Left lung (tissue), 4 donors: ENCODE measurements at regions not wholly inside any gene's neighbourhood (a gene's known extent, or its start where the extent isn't known, plus 50 kb on each side); places are given as distances from the start of the nearest gene placed in this dataset.

Source experiments
- ATAC-seq: fragments of 200-7000 bp; cut with Tn5 transposase; one replicate; pipeline ENCODE4 v1.9.1; 2020; ENCODE audit warnings: moderate library complexity
- DNase-seq, 4 donors: peaks; one replicate each; pipeline ENCODE4 v3.0.0-alpha.2; 2013 to 2020
- H3K27ac ChIP-seq, 2 donors: fragments of 200-600 bp; sonication (generic) in 1 of 2; one replicate each; pipeline versions ENCODE4 v1.5.0 to v1.8.0; 2020 to 2021
- H3K27me3 ChIP-seq, 2 donors: fragments of 200-600 bp; sonication (generic) in 1 of 2; one replicate each; pipeline versions ENCODE4 v1.5.0 to v1.8.0; 2020 to 2021
- H3K36me3 ChIP-seq, 2 donors: fragments of 200-600 bp; sonication (generic) in 1 of 2; one replicate each; pipeline versions ENCODE4 v1.5.0 to v1.8.0; 2020 to 2021
- H3K4me1 ChIP-seq, 2 donors: fragments of 200-600 bp; one replicate each; pipeline ENCODE4 v1.8.0; 2021
- H3K4me3 ChIP-seq, 2 donors: fragments of 200-600 bp; sonication (generic) in 1 of 2; one replicate each; pipeline versions ENCODE4 v1.5.0 to v1.8.0; 2020 to 2021; ENCODE audit warnings: mild to moderate bottlenecking in 1 of 2
- H3K9me3 ChIP-seq, 2 donors: fragments of 200-600 bp; sonication (generic) in 1 of 2; one replicate each; pipeline versions ENCODE4 v1.5.0 to v1.8.0; 2020 to 2021
- CTCF ChIP-seq, 2 donors: fragments of 200-600 bp; sonication (generic) in 1 of 2; IDR thresholded peaks; one replicate each; pipeline versions ENCODE4 v1.5.0 to v1.8.0; 2021; ENCODE audit warnings: antibody characterized with exemption in 2 of 2
- intact Hi-C, 2 donors: fragments of 100-400 bp; cut with DNase I; formaldehyde crosslinking; loops; one replicate each; pipeline versions ENCODE4 v1.11.2 to v1.14.2; 2022
- donor health status: DM: no; HTN: yes; CAD: no.
- donor health status: DM: no; HTN: no; CAD: no.

DNA sequence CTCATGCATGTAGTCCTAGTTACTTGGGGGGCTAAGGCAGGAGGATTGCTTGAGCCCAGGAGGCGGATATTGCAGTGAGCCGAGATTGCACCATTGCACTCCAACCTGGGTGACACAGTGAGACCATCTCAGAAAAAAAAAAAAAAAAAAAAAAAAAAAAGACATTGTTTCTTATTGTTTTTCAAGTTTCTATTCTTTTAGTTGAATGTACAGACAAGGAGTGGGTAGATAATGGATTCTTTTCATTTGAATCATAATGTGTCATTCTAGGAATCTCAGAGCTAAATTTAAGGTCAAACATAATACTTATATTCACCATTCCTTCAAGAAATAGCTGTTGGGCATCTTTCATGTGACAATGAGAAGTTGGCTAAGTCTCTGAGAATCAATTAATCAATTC lies 157.0 kb upstream of the C21orf91 start:
- intact Hi-C loops = no loop called here
- H3K27ac ChIP-seq = no peak overlapping the region
- TF ChIP-seq CTCF (IDR thresholded peaks at IDR 0.05) = no peak
- peaks cover 0 to 2% of the 10 kb centered on the region in 2 donors for H3K9me3 ChIP-seq
- DNase-seq = no peak
- no peaks in the 10 kb centered on the region for H3K4me1 ChIP-seq
- no peak for ATAC-seq
- no peak overlapping the region for H3K4me3 ChIP-seq
- no peaks in the 10 kb centered on the region for H3K27me3 ChIP-seq
- no peaks in the 10 kb centered on the region for H3K36me3 ChIP-seq

GRCh38 chr21:17967319-17967718 lies 148.2 kb upstream of the C21orf91 start:
- no peaks in the 10 kb centered on the region for H3K36me3 ChIP-seq
- H3K4me3 ChIP-seq = no peak overlapping the region
- no peaks in the 10 kb centered on the region for H3K27me3 ChIP-seq
- no peaks in the 10 kb centered on the region for H3K9me3 ChIP-seq
- intact Hi-C loops = no loop called here
- no peak for DNase-seq
- H3K4me1 ChIP-seq = no peaks in the 10 kb centered on the region
- no peak for ATAC-seq
- no peak for TF ChIP-seq CTCF (IDR thresholded peaks at IDR 0.05)
- no peak overlapping the region for H3K27ac ChIP-seq

DNA sequence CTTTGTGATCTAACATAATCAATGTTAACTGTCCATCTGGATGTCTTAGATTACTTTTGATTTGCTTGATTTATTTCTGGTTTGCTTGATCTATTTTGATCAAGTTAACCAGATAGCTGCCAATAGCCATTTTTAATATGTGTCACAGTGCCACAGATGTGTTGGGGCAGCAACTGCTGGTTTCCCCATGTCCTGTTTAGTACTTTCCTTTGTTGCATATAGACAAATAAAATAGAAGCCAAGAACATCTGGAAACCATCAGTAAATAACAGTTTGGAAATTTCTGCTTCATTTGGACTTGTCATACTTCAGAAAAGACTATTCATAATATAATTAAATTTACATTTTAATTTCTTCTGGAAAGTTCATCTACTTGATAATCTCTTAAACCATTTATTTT lies 145.6 kb upstream of the C21orf91 start:
- no peaks in the 10 kb centered on the region for H3K36me3 ChIP-seq
- TF ChIP-seq CTCF (IDR thresholded peaks at IDR 0.05) = no peak
- H3K27ac ChIP-seq = no peak overlapping the region
- intact Hi-C loops = no loop called here
- H3K4me1 ChIP-seq = no peaks in the 10 kb centered on the region
- H3K27me3 ChIP-seq = no peaks in the 10 kb centered on the region
- H3K9me3 ChIP-seq = no peaks in the 10 kb centered on the region
- DNase-seq (peak in 1 of 4 donors; percentile 21), ATAC-seq (no peak)
- H3K4me3 ChIP-seq = no peak overlapping the region

DNA sequence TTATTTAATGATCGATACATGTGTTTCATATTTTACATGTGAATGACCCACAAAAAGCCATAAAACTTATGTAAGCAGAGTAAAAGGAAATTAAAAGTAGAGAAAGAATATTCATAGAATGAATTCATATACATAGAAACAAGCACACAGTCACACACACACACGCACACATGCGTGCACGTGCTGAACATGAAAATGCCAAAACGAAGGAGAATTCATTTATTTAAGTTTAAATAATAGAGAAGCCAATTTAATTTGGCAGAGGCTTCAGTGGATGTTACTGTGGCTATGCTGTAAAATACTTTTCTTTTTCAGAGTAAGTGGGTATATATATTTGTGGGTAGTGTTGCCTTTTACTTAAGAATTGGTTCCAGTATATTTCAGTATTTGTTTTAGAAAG lies 145.0 kb upstream of the C21orf91 start:
- no peak overlapping the region for H3K4me3 ChIP-seq
- H3K36me3 ChIP-seq = no peaks in the 10 kb centered on the region
- no peaks in the 10 kb centered on the region for H3K4me1 ChIP-seq
- intact Hi-C loops = no loop called here
- H3K27me3 ChIP-seq = no peaks in the 10 kb centered on the region
- no peak for TF ChIP-seq CTCF (IDR thresholded peaks at IDR 0.05)
- ATAC-seq = no peak
- no peak overlapping the region for H3K27ac ChIP-seq
- no peak for DNase-seq
- H3K9me3 ChIP-seq = no peaks in the 10 kb centered on the region

DNA sequence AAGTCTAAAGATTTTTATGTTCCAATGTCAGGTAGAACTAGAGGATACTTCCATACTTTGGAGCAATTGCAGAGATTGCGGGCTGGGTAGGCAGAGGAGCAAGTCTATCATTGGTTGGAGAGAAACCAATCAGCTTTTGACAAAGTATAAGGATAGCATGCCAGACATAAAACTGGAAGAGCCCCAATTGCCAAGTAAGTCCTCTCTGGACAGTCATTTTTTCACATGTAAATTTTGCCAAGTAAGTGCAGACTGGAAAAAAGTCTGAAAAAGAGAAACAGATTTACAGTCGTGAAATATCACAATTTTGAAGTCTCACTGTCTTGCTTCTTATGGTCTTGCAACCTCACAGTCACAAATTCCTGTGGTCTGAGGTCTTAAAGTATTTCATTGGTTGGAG lies 131.4 kb upstream of the C21orf91 start:
- no peak overlapping the region for H3K4me3 ChIP-seq

More for the DNA sequence above, 131.4 kb upstream of the C21orf91 start:
- DNase-seq (no peak), ATAC-seq (no peak)
- Histone ChIP-seq H3K9me3 (peaks cover 0 to 5% of the 10 kb centered on the region in 2 donors), H3K27ac (no peak overlapping the region), H3K36me3 (no peaks in the 10 kb centered on the region), H3K4me1 (no peaks in the 10 kb centered on the region), H3K27me3 (no peaks in the 10 kb centered on the region)
- TF ChIP-seq CTCF (IDR thresholded peaks at IDR 0.05) = no peak
- intact Hi-C loops = no loop called here
